ENCODE measurements at regions not wholly inside any gene's neighbourhood (a gene's known extent, or its start where the extent isn't known, plus 50 kb on each side); places are given as distances from the start of the nearest gene placed in this dataset.

DNA sequence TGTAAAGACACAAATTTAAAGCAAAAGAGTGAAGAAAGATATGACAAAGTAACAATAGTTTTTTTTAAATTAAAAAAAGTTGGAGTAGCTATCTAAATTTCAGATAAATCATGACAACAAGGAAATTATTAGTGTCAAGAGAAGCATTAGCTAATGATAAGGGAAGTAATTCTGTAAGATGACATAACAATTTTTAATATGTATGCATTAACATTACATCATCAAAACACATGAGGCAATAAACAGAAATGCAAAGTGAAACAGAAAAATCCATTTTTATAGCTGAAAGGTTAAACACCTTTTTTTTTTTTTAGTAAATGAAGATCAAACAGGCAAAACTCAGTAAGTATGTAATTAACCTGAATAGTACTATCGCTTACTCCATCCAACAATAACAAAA, 804.9 kb upstream of the PRR20A start:
- Histone ChIP-seq H3K36me3 (replicated peaks in 1 of 2; ENCODE audit: control extremely low read depth in 1 of 2, control insufficient read depth in 1 of 2, extremely low read depth in 1 of 2, insufficient read depth in 2 of 2, low read length in 1 of 2) (no peaks in the 10 kb centered on the region), H3K27me3 (replicated peaks in 1 of 4; ENCODE audit: control extremely low read depth in 1 of 4, control insufficient read depth in 3 of 4, insufficient read depth in 4 of 4, low read length in 3 of 4) (no peaks in the 10 kb centered on the region), H3K4me2 (replicated peaks; ENCODE audit: low read depth, low read length, poor library complexity, severe bottlenecking) (no peak overlapping the region), H3K27ac (ENCODE audit: low read length in 2 of 2) (no peak overlapping the region), H4K20me1 (ENCODE audit: control insufficient read depth, insufficient read depth, low read length, poor library complexity, severe bottlenecking) (no peaks in the 10 kb centered on the region), H2AFZ (ENCODE audit: insufficient read depth, low read depth, low read length, poor library complexity, severe bottlenecking) (no peak overlapping the region), H3K9ac (ENCODE audit: low read length) (no peak overlapping the region), H3K4me1 (ENCODE audit: control insufficient read depth in 2 of 2, insufficient read depth in 2 of 2, low read length in 2 of 2) (no peaks in the 10 kb centered on the region), H3K79me2 (ENCODE audit: control insufficient read depth, insufficient read depth, low read length) (no peaks in the 10 kb centered on the region), H3K9me3 (ENCODE audit: control extremely low read depth in 1 of 3, control insufficient read depth in 2 of 3, insufficient read depth in 1 of 3, low read length in 2 of 3) (peaks cover 0 to 6% (median 0%) of the 10 kb centered on the region in 3 donors), H3K4me3 (ENCODE audit: control extremely low read depth in 1 of 5, extremely low read depth in 1 of 5, insufficient read depth in 1 of 5, low read depth in 2 of 5, low read length in 4 of 5) (no peak overlapping the region)
- DNase-seq (no peak), ATAC-seq (ENCODE audit: low read depth) (no peak)
- TF ChIP-seq, protein P1, sequence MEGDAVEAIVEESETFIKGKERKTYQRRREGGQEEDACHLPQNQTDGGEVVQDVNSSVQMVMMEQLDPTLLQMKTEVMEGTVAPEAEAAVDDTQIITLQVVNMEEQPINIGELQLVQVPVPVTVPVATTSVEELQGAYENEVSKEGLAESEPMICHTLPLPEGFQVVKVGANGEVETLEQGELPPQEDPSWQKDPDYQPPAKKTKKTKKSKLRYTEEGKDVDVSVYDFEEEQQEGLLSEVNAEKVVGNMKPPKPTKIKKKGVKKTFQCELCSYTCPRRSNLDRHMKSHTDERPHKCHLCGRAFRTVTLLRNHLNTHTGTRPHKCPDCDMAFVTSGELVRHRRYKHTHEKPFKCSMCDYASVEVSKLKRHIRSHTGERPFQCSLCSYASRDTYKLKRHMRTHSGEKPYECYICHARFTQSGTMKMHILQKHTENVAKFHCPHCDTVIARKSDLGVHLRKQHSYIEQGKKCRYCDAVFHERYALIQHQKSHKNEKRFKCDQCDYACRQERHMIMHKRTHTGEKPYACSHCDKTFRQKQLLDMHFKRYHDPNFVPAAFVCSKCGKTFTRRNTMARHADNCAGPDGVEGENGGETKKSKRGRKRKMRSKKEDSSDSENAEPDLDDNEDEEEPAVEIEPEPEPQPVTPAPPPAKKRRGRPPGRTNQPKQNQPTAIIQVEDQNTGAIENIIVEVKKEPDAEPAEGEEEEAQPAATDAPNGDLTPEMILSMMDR (IDR thresholded peaks at IDR 0.05): no peak
- no peak for TF ChIP-seq EZH2 (IDR thresholded peaks at IDR 0.05; ENCODE audit: borderline replicate concordance, insufficient read depth, low read depth, low read length, poor library complexity, severe bottlenecking)
- POLR2A ChIA-PET: no interaction called here
- Mint-ChIP-seq H3K4me3 (no peak overlapping the region), H3K27ac (no peak overlapping the region), H3K27me3 (no peaks in the 10 kb centered on the region), H3K4me1 (no peaks in the 10 kb centered on the region), H3K9me3 (ENCODE audit: insufficient read depth) (peaks cover 4% of the 10 kb centered on the region)
- intact Hi-C loops (cut with micrococcal nuclease): no loop called here
- WGBS (ENCODE audit: insufficient coverage): no CpG with 5 or more reads among the region's 1 CpG
- CTCF ChIA-PET: no interaction called here

DNA sequence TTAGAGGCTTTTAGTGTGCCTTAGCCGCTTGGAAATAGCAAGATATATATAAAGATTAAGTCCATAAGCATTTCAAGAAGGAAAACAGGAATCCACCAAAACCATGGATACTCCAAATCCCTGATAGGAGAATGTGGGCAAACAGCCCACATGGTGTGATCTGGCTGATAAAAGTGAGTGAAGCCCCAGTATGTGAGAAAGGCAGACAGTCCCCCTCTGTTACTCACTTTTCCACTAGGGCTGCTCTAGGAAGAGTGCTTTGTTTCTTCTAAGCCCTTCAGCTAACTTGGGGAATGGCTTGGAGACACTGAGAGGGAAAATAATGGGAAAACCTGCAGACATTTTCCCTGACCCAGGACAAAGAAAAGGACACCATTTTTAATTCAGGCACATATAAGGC, 802.3 kb upstream of the PRR20A start:
- H3K4me1 ChIP-seq (ENCODE audit: control insufficient read depth in 2 of 2, insufficient read depth in 2 of 2, low read length in 2 of 2): no peaks in the 10 kb centered on the region
- no peak overlapping the region for H3K27ac ChIP-seq (ENCODE audit: low read length in 2 of 2)
- no peak overlapping the region for H2AFZ ChIP-seq (ENCODE audit: insufficient read depth, low read depth, low read length, poor library complexity, severe bottlenecking)
- ChIA-PET POLR2A (no interaction called here), CTCF (no interaction called here)
- TF ChIP-seq EZH2 (IDR thresholded peaks at IDR 0.05; ENCODE audit: borderline replicate concordance, insufficient read depth, low read depth, low read length, poor library complexity, severe bottlenecking): no peak
- TF ChIP-seq, protein P1 (IDR thresholded peaks at IDR 0.05): no peak
- no peak overlapping the region for H3K27ac Mint-ChIP-seq
- no CpG with 5 or more reads among the region's 1 CpG for WGBS (ENCODE audit: insufficient coverage)
- ATAC-seq (ENCODE audit: low read depth) (no peak), DNase-seq (no peak)
- H3K4me1 Mint-ChIP-seq: no peaks in the 10 kb centered on the region
- no peak overlapping the region for H3K4me2 ChIP-seq (replicated peaks; ENCODE audit: low read depth, low read length, poor library complexity, severe bottlenecking)
- H3K9me3 ChIP-seq (ENCODE audit: control extremely low read depth in 1 of 3, control insufficient read depth in 2 of 3, insufficient read depth in 1 of 3, low read length in 2 of 3): peaks cover 1 to 10% (median 3%) of the 10 kb centered on the region in 3 donors
- intact Hi-C loops (cut with micrococcal nuclease): no loop called here
- no peak overlapping the region for H3K4me3 ChIP-seq (ENCODE audit: control extremely low read depth in 1 of 5, extremely low read depth in 1 of 5, insufficient read depth in 1 of 5, low read depth in 2 of 5, low read length in 4 of 5)
- H3K27me3 Mint-ChIP-seq: no peaks in the 10 kb centered on the region
- H3K9ac ChIP-seq (ENCODE audit: low read length): no peak overlapping the region
- H3K79me2 ChIP-seq (ENCODE audit: control insufficient read depth, insufficient read depth, low read length): no peaks in the 10 kb centered on the region
- peaks cover 4% of the 10 kb centered on the region for H3K9me3 Mint-ChIP-seq (ENCODE audit: insufficient read depth)
- H3K36me3 ChIP-seq (replicated peaks in 1 of 2; ENCODE audit: control extremely low read depth in 1 of 2, control insufficient read depth in 1 of 2, extremely low read depth in 1 of 2, insufficient read depth in 2 of 2, low read length in 1 of 2): no peaks in the 10 kb centered on the region
- no peak overlapping the region for H3K4me3 Mint-ChIP-seq
- H3K27me3 ChIP-seq (replicated peaks in 1 of 4; ENCODE audit: control extremely low read depth in 1 of 4, control insufficient read depth in 3 of 4, insufficient read depth in 4 of 4, low read length in 3 of 4): no peaks in the 10 kb centered on the region
- no peaks in the 10 kb centered on the region for H4K20me1 ChIP-seq (ENCODE audit: control insufficient read depth, insufficient read depth, low read length, poor library complexity, severe bottlenecking)

All from B cell (primary cell).